ENCODE measurements at regions not wholly inside any gene's neighbourhood (a gene's known extent, or its start where the extent isn't known, plus 50 kb on each side); places are given as distances from the start of the nearest gene placed in this dataset.
"Not testable (repeated sequence)": the region's sequence is repeated elsewhere in the genome, so short reads cannot be mapped to it uniquely, and the experiment has no call there.

- no peak for DNase-seq (ENCODE audit: low read depth)
Observed at GRCh38 chr3:139199421-139200010, 144.3 kb upstream of the MRPS22 start.

- DNase-seq (ENCODE audit: low read depth), result no peak
Observed at GRCh38 chr3:139201446-139202225, 142.2 kb upstream of the MRPS22 start.

- no peak for DNase-seq (ENCODE audit: low read depth)
Observed at GRCh38 chr3:139202226-139202958, 141.4 kb upstream of the MRPS22 start.

GRCh38 chr3:139202959-139203349 is 140.9 kb upstream of the MRPS22 start:
- DNase-seq (ENCODE audit: low read depth), result no peak

GRCh38 chr3:139203752-139204151 is 140.1 kb upstream of the MRPS22 start:
- DNase-seq (ENCODE audit: low read depth), result no peak

- DNase-seq (ENCODE audit: low read depth), result peak; percentile 35
Observed at GRCh38 chr3:139204728-139205127, 139.1 kb upstream of the MRPS22 start.

- no peak for DNase-seq (ENCODE audit: low read depth)
Observed at GRCh38 chr3:139213936-139214335, 129.9 kb upstream of the MRPS22 start.

GRCh38 chr3:139216958-139217357 is 126.9 kb upstream of the MRPS22 start:
- DNase-seq (ENCODE audit: low read depth), result no peak

GRCh38 chr3:139217633-139218032 is 126.2 kb upstream of the MRPS22 start:
- DNase-seq (ENCODE audit: low read depth), result no peak

GRCh38 chr3:139218046-139218445 is 125.8 kb upstream of the MRPS22 start:
- DNase-seq (ENCODE audit: low read depth), result peak; percentile 58

- DNase-seq (ENCODE audit: low read depth), result no peak
Observed at GRCh38 chr3:139219463-139219862, 124.4 kb upstream of the MRPS22 start.

GRCh38 chr3:139222100-139222657 is 121.6 kb upstream of the MRPS22 start:
- no peak for DNase-seq (ENCODE audit: low read depth)

GRCh38 chr3:139225548-139225947 is 118.3 kb upstream of the MRPS22 start:
- no peak for DNase-seq (ENCODE audit: low read depth)

- DNase-seq (ENCODE audit: low read depth), result no peak
Observed at GRCh38 chr3:139226731-139227130, 117.1 kb upstream of the MRPS22 start.

- no peak for DNase-seq (ENCODE audit: low read depth)
Observed at GRCh38 chr3:139227165-139227564, 116.7 kb upstream of the MRPS22 start.

GRCh38 chr3:139227827-139228226 is 116.0 kb upstream of the MRPS22 start:
- no peak for DNase-seq (ENCODE audit: low read depth)

- no peak for DNase-seq (ENCODE audit: low read depth)
Observed at GRCh38 chr3:139230391-139230790, 113.4 kb upstream of the MRPS22 start.

- no peak for DNase-seq (ENCODE audit: low read depth)
Observed at GRCh38 chr3:139231555-139232281, 112.1 kb upstream of the MRPS22 start.

GRCh38 chr3:139232341-139232740 is 111.5 kb upstream of the MRPS22 start:
- not testable (repeated sequence) for DNase-seq (ENCODE audit: low read depth)

- no peak for DNase-seq (ENCODE audit: low read depth)
Observed at GRCh38 chr3:139234491-139234890, 109.3 kb upstream of the MRPS22 start.

- DNase-seq (ENCODE audit: low read depth), result no peak
Observed at GRCh38 chr3:139235192-139235591, 108.6 kb upstream of the MRPS22 start.

- no peak for DNase-seq (ENCODE audit: low read depth)
Observed at GRCh38 chr3:139236336-139236735, 107.5 kb upstream of the MRPS22 start.
